Right lung (tissue), 2 donors: ENCODE measurements at regions not wholly inside any gene's neighbourhood (a gene's known extent, or its start where the extent isn't known, plus 50 kb on each side); places are given as distances from the start of the nearest gene placed in this dataset.

Experiments used
- DNase-seq, 2 donors: peaks; one replicate each; pipeline ENCODE4 v3.0.0-alpha.2; 2013

- DNase-seq, result no peak
Observed at GRCh38 chr22:19574247-19574646, 50.0 kb upstream of the CLDN5 start.

- DNase-seq, result no peak
Observed at GRCh38 chr22:19576460-19577421, 52.5 kb upstream of the CLDN5 start.

DNA sequence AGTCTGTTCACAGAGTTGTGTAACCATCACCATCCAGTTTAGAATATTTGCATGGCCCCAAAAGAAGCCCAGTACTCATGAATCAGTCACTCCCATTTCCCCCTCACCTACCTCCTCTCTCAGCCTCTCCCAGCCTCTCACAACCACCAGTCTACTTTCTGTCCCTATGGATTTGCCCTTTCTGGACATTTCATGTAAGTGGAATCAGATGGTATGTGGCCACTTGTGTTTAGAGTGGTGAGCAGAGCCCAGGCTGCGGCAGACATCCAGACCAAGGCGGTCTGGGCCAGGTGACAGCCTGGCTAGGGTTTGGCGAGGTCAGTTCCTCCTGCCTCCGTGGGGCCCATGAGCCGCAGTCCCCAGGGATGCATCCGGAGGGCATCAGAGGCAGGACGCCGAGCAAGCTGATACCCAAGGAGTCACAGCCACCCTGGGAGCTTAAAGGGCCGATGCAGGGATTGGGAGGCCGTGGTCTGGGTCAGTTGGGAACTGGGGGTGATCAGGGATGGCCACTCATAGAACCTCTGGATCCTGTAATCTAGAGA lies 53.3 kb upstream of the CLDN5 start:
- DNase-seq, result no peak

GRCh38 chr22:19578180-19579004 lies 54.2 kb upstream of the CLDN5 start:
- DNase-seq, result no peak

- DNase-seq, result no peak
Observed at GRCh38 chr22:19579115-19579811, 55.1 kb upstream of the CLDN5 start.

- peak; percentile 21 to 32 for DNase-seq
Observed at GRCh38 chr22:19579880-19580279, 55.7 kb upstream of the CLDN5 start.

GRCh38 chr22:19580291-19580890 lies 56.2 kb upstream of the CLDN5 start:
- DNase-seq, result no peak

GRCh38 chr22:19582033-19582693 lies 58.0 kb upstream of the CLDN5 start:
- no peak for DNase-seq

DNA sequence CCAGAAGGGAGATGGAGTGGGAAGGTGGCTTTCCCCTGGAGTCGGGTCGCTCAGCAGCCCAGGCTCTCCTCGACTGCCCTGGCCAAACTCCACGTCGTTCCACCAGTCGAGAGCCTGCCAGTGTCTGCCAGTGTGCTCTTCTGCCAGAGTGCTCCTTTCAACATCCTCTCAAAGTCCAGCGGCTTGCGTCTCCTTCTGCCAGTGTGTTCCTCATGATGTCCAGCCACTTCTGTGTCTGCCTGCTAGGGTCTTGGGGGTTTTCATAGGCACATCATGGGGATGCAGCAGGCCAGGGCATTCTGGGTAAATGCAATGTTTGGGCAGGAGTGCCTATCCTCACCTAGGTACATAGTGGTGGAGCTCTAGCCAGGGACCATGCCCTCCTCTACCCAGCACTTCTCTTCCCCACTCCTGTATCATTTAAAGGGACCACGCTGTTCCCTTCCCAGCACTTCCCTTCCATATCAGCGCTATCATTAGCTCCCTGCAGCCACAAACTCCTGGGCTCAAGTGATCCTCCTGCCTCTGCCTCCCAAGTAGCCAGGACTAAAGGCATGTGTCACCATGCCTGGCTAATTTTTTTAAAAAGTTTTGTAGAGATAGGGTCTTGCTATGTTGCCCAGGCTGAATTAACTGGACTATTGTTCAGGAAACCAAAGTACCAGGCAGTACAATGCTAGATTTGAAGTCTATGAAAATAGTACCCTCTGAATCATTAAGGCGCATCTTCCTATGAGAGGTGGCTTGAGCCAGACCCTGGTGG lies 62.9 kb upstream of the CLDN5 start:
- no peak for DNase-seq

DNA sequence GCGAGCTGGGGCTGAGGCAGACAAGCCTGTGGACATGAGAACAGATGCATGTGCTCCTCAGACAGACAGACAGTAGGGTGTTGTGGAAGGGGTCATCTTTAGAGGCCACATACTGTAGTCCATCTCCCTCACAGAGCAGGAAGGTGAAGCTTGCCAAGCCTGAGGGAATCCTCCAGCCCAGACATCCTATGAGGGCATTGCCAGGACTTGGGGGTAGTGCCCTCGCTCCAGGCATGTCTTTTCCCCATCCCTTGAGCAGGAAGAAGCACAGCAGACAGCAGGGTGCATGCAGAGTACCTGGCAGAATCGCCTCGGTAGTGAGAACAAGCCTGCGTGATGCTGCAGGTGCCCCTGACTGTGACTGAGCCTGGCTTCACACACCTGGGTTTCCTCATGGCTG lies 66.5 kb upstream of the CLDN5 start:
- no peak for DNase-seq

GRCh38 chr22:19591568-19591967 lies 67.4 kb upstream of the CLDN5 start:
- DNase-seq, result no peak

GRCh38 chr22:19592464-19592863 lies 68.3 kb upstream of the CLDN5 start:
- no peak for DNase-seq

- DNase-seq, result no peak
Observed at GRCh38 chr22:19593991-19594569, 69.9 kb upstream of the CLDN5 start.

GRCh38 chr22:19595532-19595931 lies 71.3 kb upstream of the CLDN5 start:
- DNase-seq, result no peak

DNA sequence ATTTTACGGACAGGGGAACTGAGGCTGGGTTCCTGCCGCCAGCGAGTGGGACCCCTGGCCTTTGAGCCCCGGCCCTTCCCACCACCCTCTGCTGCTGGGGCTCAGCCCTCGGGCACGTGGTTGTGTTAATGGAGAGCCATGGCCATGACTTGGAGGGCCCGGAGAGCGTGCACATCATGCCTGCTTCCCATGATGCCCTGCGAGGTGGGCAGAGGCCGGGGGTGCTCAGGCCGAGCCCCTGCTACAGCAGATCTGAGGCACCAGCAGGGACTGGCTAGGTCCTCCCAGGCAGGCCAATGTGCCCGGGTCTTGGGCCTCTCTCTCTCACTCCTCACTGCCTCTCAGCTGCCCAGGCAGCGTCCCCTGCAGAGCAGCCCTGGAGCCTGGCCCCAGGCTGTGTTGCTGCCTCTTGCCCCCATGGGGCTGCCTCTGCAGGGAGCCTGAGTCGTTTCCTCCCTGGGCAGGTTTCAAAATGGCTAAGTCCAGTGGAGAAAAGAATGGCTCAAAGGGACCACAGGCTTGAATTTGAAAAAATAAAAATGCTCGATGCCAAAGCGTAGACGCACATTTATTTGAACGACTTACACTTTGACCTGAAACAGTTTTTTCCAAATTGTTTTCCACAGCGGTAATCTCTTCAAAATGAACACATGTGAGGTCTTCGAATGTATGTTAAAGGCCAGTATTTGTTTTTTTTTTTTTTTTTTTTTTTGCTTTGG lies 72.6 kb upstream of the CLDN5 start:
- DNase-seq, result no peak

- DNase-seq, result no peak
Observed at GRCh38 chr22:19597399-19597735, 73.2 kb upstream of the CLDN5 start.

DNA sequence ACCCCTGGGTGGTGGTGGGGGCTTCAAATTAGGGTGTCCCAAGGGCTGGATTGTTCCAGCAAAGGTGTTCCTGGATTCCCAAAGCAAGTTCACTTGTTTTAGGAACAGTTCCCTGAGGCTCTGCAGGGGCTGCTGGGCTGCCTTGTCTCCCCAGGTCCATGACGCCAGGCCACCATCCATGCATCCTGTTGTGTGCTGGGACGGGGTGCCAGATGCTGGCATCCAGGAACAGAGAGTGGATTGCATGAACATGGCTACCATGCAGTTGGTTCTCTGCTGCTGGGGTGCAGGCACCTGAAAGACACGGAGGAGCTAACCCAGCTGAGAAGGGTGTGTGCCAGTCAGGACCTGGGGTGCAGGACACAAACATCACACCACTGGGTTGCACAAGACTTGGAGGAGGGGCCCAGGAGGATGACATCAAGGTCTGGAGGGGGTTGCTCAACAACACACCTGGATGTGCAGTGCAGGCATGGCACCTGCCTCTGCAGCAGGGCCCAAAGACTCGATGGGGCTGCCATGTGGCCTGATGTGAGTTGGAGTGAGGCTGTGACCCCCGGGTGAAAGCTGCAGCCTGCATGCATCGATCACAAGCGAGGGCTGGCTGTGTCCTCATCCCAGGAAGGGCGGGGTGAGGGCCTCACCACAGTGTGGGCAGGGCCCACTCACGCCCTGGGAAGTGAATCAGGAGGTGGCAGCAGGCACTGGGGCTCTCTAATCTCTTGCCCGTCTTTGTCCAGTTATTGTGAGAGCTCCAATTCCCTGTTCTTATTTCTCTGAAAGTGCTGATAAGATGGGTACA lies 74.0 kb upstream of the CLDN5 start:
- DNase-seq, result no peak

DNA sequence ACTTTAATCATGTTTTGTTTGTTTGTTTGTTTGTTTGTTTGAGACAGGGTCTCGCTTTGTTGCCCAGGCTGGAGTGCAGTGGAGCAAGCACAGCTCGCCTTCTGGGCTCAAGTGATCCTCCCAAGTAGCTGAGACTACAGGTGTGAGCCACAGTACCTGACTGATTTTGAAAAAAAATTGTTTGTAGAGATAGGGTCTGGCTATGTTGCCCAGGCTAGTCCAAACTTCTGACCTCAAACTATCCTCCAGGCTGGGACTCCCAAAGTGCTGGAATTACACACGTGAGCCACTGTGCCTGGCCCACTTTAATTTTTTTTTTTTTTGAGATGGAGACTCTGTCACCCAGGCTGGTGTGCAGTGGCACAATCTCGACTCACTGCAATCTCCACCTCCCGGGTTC lies 74.8 kb upstream of the CLDN5 start:
- DNase-seq, result no peak
